ENCODE measurements at regions not wholly inside any gene's neighbourhood (a gene's known extent, or its start where the extent isn't known, plus 50 kb on each side); places are given as distances from the start of the nearest gene placed in this dataset.

- TF ChIP-seq CTCF (IDR thresholded peaks at IDR 0.05 in 4 of 5, conservative IDR thresholded peaks at IDR 0.05 in 1 of 5) (no peak), POLR2A (IDR thresholded peaks at IDR 0.05) (no peak)
Observed at GRCh38 chr1:212532469-212533147, 76.0 kb upstream of the ATF3 start.
